Hepatocyte (in vitro differentiated cells): ENCODE measurements at regions not wholly inside any gene's neighbourhood (a gene's known extent, or its start where the extent isn't known, plus 50 kb on each side); places are given as distances from the start of the nearest gene placed in this dataset.

Experiments
- EZH2 ChIP-seq: fragments of 200-600 bp; sonication (generic); IDR thresholded peaks from 2 replicates; pipeline ENCODE4 v1.6.1; 2016; ENCODE audit warnings: antibody characterized with exemption, mild to moderate bottlenecking, borderline replicate concordance
- EZH2phosphoT487 ChIP-seq: fragments of 200-600 bp; sonication (generic); IDR thresholded peaks from one replicate; pipeline ENCODE4 v1.6.1; 2018; ENCODE audit warnings: antibody characterized with exemption, mild to moderate bottlenecking, low read depth, moderate library complexity; ENCODE audit not compliant: unreplicated experiment, severe bottlenecking
- TF ChIP-seq, protein P1 (sequence below): fragments of 200-600 bp; sonication (generic); IDR thresholded peaks from 2 replicates; pipeline ENCODE4 v1.5.1; 2016; ENCODE audit warnings: antibody characterized with exemption, mild to moderate bottlenecking; ENCODE audit not compliant: poor library complexity

DNA sequence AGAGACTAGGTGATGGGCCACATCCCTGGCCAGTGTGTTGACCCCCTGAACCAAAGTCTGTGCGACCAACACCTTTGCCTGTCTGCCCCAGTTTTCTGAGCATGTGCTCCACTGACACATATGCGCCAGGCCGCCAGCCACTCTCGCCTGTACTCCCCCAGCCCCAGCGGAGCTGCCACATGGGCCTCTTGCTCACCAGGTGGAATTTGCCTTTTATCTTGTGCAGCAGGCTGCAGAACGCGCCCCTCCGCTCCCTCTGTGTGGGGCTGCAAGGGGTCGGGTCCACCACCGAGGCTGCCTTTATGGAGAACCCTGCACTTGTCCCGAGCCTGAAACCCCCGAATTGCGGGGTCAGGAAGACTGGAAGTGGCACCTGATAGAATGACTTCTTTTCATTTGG lies 405.7 kb upstream of the NPAP1 start:
- no peak for TF ChIP-seq EZH2phosphoT487
- TF ChIP-seq, protein P1, sequence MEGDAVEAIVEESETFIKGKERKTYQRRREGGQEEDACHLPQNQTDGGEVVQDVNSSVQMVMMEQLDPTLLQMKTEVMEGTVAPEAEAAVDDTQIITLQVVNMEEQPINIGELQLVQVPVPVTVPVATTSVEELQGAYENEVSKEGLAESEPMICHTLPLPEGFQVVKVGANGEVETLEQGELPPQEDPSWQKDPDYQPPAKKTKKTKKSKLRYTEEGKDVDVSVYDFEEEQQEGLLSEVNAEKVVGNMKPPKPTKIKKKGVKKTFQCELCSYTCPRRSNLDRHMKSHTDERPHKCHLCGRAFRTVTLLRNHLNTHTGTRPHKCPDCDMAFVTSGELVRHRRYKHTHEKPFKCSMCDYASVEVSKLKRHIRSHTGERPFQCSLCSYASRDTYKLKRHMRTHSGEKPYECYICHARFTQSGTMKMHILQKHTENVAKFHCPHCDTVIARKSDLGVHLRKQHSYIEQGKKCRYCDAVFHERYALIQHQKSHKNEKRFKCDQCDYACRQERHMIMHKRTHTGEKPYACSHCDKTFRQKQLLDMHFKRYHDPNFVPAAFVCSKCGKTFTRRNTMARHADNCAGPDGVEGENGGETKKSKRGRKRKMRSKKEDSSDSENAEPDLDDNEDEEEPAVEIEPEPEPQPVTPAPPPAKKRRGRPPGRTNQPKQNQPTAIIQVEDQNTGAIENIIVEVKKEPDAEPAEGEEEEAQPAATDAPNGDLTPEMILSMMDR: no peak
- no peak for TF ChIP-seq EZH2
